ENCODE measurements at regions not wholly inside any gene's neighbourhood (a gene's known extent, or its start where the extent isn't known, plus 50 kb on each side); places are given as distances from the start of the nearest gene placed in this dataset.

GRCh38 chr3:84077479-84077878, 881.3 kb upstream of the CADM2 start:
- no peak for DNase-seq

GRCh38 chr3:84082726-84083125, 876.1 kb upstream of the CADM2 start:
- no peak for DNase-seq

GRCh38 chr3:84092907-84093306, 865.9 kb upstream of the CADM2 start:
- DNase-seq: no peak

- no peak for DNase-seq
Observed at GRCh38 chr3:84096188-84096587, 862.6 kb upstream of the CADM2 start.

- no peak for DNase-seq
Observed at GRCh38 chr3:84100861-84101260, 857.9 kb upstream of the CADM2 start.

- no peak for DNase-seq
Observed at GRCh38 chr3:84108442-84108971, 850.3 kb upstream of the CADM2 start.

- no peak for DNase-seq
Observed at GRCh38 chr3:84109911-84110310, 848.9 kb upstream of the CADM2 start.

GRCh38 chr3:84110787-84111186, 848.0 kb upstream of the CADM2 start:
- DNase-seq: no peak

- no peak for DNase-seq
Observed at GRCh38 chr3:84125201-84125721, 833.5 kb upstream of the CADM2 start.

GRCh38 chr3:84125760-84126159, 833.0 kb upstream of the CADM2 start:
- no peak for DNase-seq

- no peak for DNase-seq
Observed at GRCh38 chr3:84126160-84126559, 832.6 kb upstream of the CADM2 start.

- no peak for DNase-seq
Observed at GRCh38 chr3:84128024-84128423, 830.8 kb upstream of the CADM2 start.

- no peak for DNase-seq
Observed at GRCh38 chr3:84136425-84136824, 822.4 kb upstream of the CADM2 start.

GRCh38 chr3:84140631-84141030, 818.2 kb upstream of the CADM2 start:
- DNase-seq: no peak

GRCh38 chr3:84141571-84141970, 817.2 kb upstream of the CADM2 start:
- no peak for DNase-seq

- DNase-seq: no peak
Observed at GRCh38 chr3:84165328-84165727, 793.5 kb upstream of the CADM2 start.

GRCh38 chr3:84175449-84175848, 783.3 kb upstream of the CADM2 start:
- no peak for DNase-seq

- no peak for DNase-seq
Observed at GRCh38 chr3:84184937-84185336, 773.9 kb upstream of the CADM2 start.

GRCh38 chr3:84194029-84194428, 764.8 kb upstream of the CADM2 start:
- no peak for DNase-seq

GRCh38 chr3:84209474-84209873, 749.3 kb upstream of the CADM2 start:
- DNase-seq: no peak

- no peak for DNase-seq
Observed at GRCh38 chr3:84223512-84223911, 735.3 kb upstream of the CADM2 start.

GRCh38 chr3:84224262-84224661, 734.5 kb upstream of the CADM2 start:
- DNase-seq: no peak

- no peak for DNase-seq
Observed at GRCh38 chr3:84236261-84236660, 722.5 kb upstream of the CADM2 start.

GRCh38 chr3:84245789-84246188, 713.0 kb upstream of the CADM2 start:
- no peak for DNase-seq

GRCh38 chr3:84260596-84260995, 698.2 kb upstream of the CADM2 start:
- DNase-seq: no peak

GRCh38 chr3:84265768-84266167, 693.0 kb upstream of the CADM2 start:
- no peak for DNase-seq

All from NCI-H1436 treated with DMSO at 0.1 percent for 48 hours (cell line).